ENCODE measurements at regions not wholly inside any gene's neighbourhood (a gene's known extent, or its start where the extent isn't known, plus 50 kb on each side); places are given as distances from the start of the nearest gene placed in this dataset.

GRCh38 chr6:4398791-4399190 is 263.4 kb upstream of the ECI2 start:
- intact Hi-C loops (cut with DNase I; ENCODE audit: low total_unique reads) = no loop called here

GRCh38 chr6:4397307-4397706 is 261.9 kb upstream of the ECI2 start:
- no peak overlapping the region for H3K4me3 ChIP-seq (ENCODE audit: low read depth, poor library complexity, severe bottlenecking)
- WGBS, 2 donors = 69 to 70% methylated on average over 5 of the region's 5 CpGs
- TF ChIP-seq, protein P1, sequence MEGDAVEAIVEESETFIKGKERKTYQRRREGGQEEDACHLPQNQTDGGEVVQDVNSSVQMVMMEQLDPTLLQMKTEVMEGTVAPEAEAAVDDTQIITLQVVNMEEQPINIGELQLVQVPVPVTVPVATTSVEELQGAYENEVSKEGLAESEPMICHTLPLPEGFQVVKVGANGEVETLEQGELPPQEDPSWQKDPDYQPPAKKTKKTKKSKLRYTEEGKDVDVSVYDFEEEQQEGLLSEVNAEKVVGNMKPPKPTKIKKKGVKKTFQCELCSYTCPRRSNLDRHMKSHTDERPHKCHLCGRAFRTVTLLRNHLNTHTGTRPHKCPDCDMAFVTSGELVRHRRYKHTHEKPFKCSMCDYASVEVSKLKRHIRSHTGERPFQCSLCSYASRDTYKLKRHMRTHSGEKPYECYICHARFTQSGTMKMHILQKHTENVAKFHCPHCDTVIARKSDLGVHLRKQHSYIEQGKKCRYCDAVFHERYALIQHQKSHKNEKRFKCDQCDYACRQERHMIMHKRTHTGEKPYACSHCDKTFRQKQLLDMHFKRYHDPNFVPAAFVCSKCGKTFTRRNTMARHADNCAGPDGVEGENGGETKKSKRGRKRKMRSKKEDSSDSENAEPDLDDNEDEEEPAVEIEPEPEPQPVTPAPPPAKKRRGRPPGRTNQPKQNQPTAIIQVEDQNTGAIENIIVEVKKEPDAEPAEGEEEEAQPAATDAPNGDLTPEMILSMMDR (IDR thresholded peaks at IDR 0.05) = no peak
- no peak for TF ChIP-seq POLR2A (IDR thresholded peaks at IDR 0.05)
- intact Hi-C loops (cut with DNase I; ENCODE audit: low total_unique reads) = no loop called here
- no peak for DNase-seq (ENCODE audit: low spot score in 2 of 2)

More at GRCh38 chr6:4398791-4399190, 263.4 kb upstream of the ECI2 start:
- DNase-seq (ENCODE audit: low spot score in 2 of 2) = no peak
- WGBS, 2 donors = 81 to 88% methylated on average over 3 of the region's 3 CpGs
- no peak overlapping the region for H3K4me3 ChIP-seq (ENCODE audit: low read depth, poor library complexity, severe bottlenecking)
- TF ChIP-seq, protein P1 (IDR thresholded peaks at IDR 0.05) = no peak
- TF ChIP-seq POLR2A (IDR thresholded peaks at IDR 0.05) = no peak

- no peak overlapping the region for H3K4me3 ChIP-seq (ENCODE audit: low read depth, poor library complexity, severe bottlenecking)
- intact Hi-C loops (cut with DNase I; ENCODE audit: low total_unique reads) = no loop called here
- 79% methylated on average over 2 of the region's 2 CpGs for WGBS, 2 donors
Measured at GRCh38 chr6:4396044-4396443, 260.7 kb upstream of the ECI2 start.

GRCh38 chr6:4395386-4395785 is 260.0 kb upstream of the ECI2 start:
- intact Hi-C loops (cut with DNase I; ENCODE audit: low total_unique reads) = no loop called here
- DNase-seq (ENCODE audit: low spot score in 2 of 2) = no peak
- TF ChIP-seq, protein P1 (IDR thresholded peaks at IDR 0.05) = no peak
- no peak for TF ChIP-seq POLR2A (IDR thresholded peaks at IDR 0.05)
- no peak overlapping the region for H3K4me3 ChIP-seq (ENCODE audit: low read depth, poor library complexity, severe bottlenecking)
- WGBS, 2 donors = 93 to 94% methylated on average over 1 of the region's 1 CpG

More at GRCh38 chr6:4396044-4396443, 260.7 kb upstream of the ECI2 start:
- TF ChIP-seq POLR2A (IDR thresholded peaks at IDR 0.05) = no peak
- TF ChIP-seq, protein P1 (IDR thresholded peaks at IDR 0.05) = no peak
- no peak for DNase-seq (ENCODE audit: low spot score in 2 of 2)

DNA sequence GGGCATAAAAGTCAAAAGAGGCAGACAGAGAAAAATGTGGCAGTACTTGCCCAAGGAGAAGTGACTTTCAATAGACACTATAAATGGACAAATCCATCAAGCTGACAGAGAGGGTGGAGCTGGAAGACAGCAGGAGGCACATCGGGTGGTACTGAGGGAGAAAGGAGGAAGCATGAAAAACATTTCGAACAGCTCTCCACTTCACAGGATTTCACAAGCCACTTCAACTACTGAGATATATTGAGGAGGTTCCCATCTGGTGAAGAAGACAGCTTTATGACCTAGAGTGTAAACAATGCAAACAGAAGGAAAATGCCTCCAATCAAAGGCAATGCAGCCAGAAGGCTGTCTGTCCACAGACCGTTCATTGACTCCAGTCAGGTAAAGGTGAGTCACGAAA is 259.4 kb upstream of the ECI2 start:
- TF ChIP-seq, protein P1 (IDR thresholded peaks at IDR 0.05) = no peak
- TF ChIP-seq POLR2A (IDR thresholded peaks at IDR 0.05) = no peak
- DNase-seq (ENCODE audit: low spot score in 2 of 2) = no peak
- WGBS, 2 donors = 45 to 49% methylated on average over 4 of the region's 4 CpGs
- intact Hi-C loops (cut with DNase I; ENCODE audit: low total_unique reads) = no loop called here
- H3K4me3 ChIP-seq (ENCODE audit: low read depth, poor library complexity, severe bottlenecking) = no peak overlapping the region

DNA sequence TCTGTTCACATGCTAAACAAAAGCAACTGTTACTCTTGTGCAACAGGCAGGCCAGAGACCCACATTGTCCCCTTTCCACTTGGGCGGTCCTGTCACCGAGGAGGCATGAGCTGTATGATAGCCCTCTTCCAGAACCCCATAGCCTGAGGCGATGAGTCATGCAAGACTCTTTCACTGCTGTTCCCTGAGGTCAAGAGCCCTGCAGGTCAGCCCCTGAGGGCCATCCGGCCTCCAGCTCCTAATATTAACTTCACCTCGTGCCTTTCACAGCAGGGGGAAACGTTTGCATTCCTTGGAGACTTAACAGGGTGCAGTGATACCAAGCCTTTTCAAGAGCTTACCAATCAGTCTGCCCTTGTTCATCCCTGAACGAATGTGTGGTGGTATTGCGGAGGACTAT is 253.3 kb upstream of the ECI2 start:
- intact Hi-C loops (cut with DNase I; ENCODE audit: low total_unique reads) = no loop called here
- H3K4me3 ChIP-seq (ENCODE audit: low read depth, poor library complexity, severe bottlenecking) = no peak overlapping the region
- 69 to 73% methylated on average over 8 of the region's 8 CpGs for WGBS, 2 donors
- TF ChIP-seq POLR2A (IDR thresholded peaks at IDR 0.05) = no peak
- TF ChIP-seq, protein P1 (IDR thresholded peaks at IDR 0.05) = no peak
- no peak for DNase-seq (ENCODE audit: low spot score in 2 of 2)

Measured in lower leg skin (tissue), 4 donors.